Right lobe of liver (tissue), 6 donors: ENCODE measurements at regions not wholly inside any gene's neighbourhood (a gene's known extent, or its start where the extent isn't known, plus 50 kb on each side); places are given as distances from the start of the nearest gene placed in this dataset.

Source experiments
- ATAC-seq, 4 donors: fragments of 200-7000 bp; cut with Tn5 transposase; one replicate each; pipeline ENCODE4 v1.9.1; 2020; ENCODE audit warnings: mild to moderate bottlenecking in 4 of 4, moderate library complexity in 4 of 4
- DNase-seq, 3 donors: peaks; one replicate each; pipeline ENCODE4 v3.0.0-alpha.2; 2020
- H3K27ac ChIP-seq, 3 donors: fragments of 200-600 bp; one replicate each; pipeline ENCODE4 v1.8.0; 2022
- H3K27me3 ChIP-seq, 2 donors: fragments of 200-600 bp; one replicate each; pipeline ENCODE4 v1.8.0; 2022
- H3K36me3 ChIP-seq, 4 donors: fragments of 200-600 bp; sonication (generic) in 1 of 4; one replicate each; pipeline versions ENCODE4 v1.5.1 to v1.8.0; 2017 to 2022; ENCODE audit warnings: control low read depth in 1 of 4
- H3K4me1 ChIP-seq, 4 donors: fragments of 200-600 bp; sonication (generic) in 1 of 4; one replicate each; pipeline versions ENCODE4 v1.5.1 to v1.8.0; 2017 to 2022; ENCODE audit warnings: control low read depth in 1 of 4
- H3K4me3 ChIP-seq, 3 donors: fragments of 200-600 bp; one replicate each; pipeline ENCODE4 v1.8.0; 2022
- H3K9me3 ChIP-seq, 4 donors: fragments of 200-600 bp; sonication (generic) in 1 of 4; one replicate each; pipeline versions ENCODE4 v1.5.1 to v1.8.0; 2017 to 2022; ENCODE audit warnings: control low read depth in 1 of 4
- POLR2A ChIP-seq: fragments of 450-650 bp; IDR thresholded peaks from one replicate; pipeline ENCODE4 v1.6.1; 2017; ENCODE audit warnings: antibody characterized with exemption, mild to moderate bottlenecking
- WGBS: methylation state at CpG from one replicate; pipeline ENCODE4 v1.1.6; 2018; ENCODE audit warnings: low coverage, low lambda C conversion rate; ENCODE audit not compliant: insufficient coverage; ENCODE audit errors: missing lambda C conversion rate; 5-methylcytosine and 5-hydroxymethylcytosine counted together
- intact Hi-C, 2 donors: fragments of 100-400 bp; cut with DNase I; formaldehyde crosslinking; loops; one replicate each; pipeline versions ENCODE4 v1.11.2 to v1.14.1; 2022
- TF ChIP-seq, protein P1 (sequence below), 4 donors: fragments of 200-600 bp in 3 of 4; fragments of 450-650 bp in 1 of 4; IDR thresholded peaks; one replicate each; pipeline versions ENCODE4 v1.5.1 to v1.8.0; 2016 to 2022; ENCODE audit warnings: antibody characterized with exemption in 4 of 4, mild to moderate bottlenecking in 2 of 4
- donor health status: DM: no; HTN: yes; CAD: no.
- donor health status: DM: no; HTN: no; CAD: no.
- donor health status: DM: no; HTN: no; CAD: no.
- donor health status: DM: no; HTN: yes; CAD: no.
- donor health status: DM: no; HTN: yes; CAD: no.

DNA sequence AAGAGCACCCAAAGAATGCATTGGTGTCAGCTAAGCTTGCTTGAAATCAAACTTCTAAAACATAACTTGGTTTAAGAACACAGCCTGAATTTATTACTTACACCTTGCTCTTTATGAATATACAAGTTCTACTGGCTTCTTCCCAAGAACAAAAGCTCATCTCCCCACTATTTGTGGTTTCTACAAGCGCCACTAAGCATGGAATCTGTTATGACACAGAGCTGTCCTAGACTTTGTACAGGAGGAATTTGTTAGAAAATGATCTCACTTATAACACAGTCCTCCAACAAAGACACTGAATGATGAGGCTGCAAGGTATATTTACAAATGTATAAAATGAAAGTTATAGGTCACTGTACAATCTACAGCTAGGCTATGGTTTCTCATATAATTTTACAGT is 452.1 kb downstream of the BCAT1 start:
- WGBS = 41% methylated on average over 1 of the region's 1 CpG
- Histone ChIP-seq H3K4me1 (peaks cover 0 to 32% (median 11%) of the 10 kb centered on the region in 4 donors), H3K27ac (peak overlapping the region; percentile 35 to 59 (median 40)), H3K27me3 (no peaks in the 10 kb centered on the region), H3K9me3 (no peaks in the 10 kb centered on the region), H3K4me3 (peak overlapping the region in 1 of 3 donors; percentile 4), H3K36me3 (no peaks in the 10 kb centered on the region)
- intact Hi-C loops = no loop called here
- TF ChIP-seq, protein P1, sequence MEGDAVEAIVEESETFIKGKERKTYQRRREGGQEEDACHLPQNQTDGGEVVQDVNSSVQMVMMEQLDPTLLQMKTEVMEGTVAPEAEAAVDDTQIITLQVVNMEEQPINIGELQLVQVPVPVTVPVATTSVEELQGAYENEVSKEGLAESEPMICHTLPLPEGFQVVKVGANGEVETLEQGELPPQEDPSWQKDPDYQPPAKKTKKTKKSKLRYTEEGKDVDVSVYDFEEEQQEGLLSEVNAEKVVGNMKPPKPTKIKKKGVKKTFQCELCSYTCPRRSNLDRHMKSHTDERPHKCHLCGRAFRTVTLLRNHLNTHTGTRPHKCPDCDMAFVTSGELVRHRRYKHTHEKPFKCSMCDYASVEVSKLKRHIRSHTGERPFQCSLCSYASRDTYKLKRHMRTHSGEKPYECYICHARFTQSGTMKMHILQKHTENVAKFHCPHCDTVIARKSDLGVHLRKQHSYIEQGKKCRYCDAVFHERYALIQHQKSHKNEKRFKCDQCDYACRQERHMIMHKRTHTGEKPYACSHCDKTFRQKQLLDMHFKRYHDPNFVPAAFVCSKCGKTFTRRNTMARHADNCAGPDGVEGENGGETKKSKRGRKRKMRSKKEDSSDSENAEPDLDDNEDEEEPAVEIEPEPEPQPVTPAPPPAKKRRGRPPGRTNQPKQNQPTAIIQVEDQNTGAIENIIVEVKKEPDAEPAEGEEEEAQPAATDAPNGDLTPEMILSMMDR (IDR thresholded peaks at IDR 0.05) = no peak
- no peak for TF ChIP-seq POLR2A
- DNase-seq (no peak), ATAC-seq (peak; percentile 54 to 73 (median 69))

GRCh38 chr12:24494401-24494800 is 454.5 kb downstream of the BCAT1 start:
- Histone ChIP-seq H3K4me3 (no peak overlapping the region), H3K27me3 (no peaks in the 10 kb centered on the region), H3K36me3 (no peaks in the 10 kb centered on the region), H3K9me3 (no peaks in the 10 kb centered on the region), H3K27ac (no peak overlapping the region), H3K4me1 (peaks cover 0 to 23% (median 5%) of the 10 kb centered on the region in 4 donors)
- DNase-seq (no peak), ATAC-seq (no peak)
- 57% methylated on average over 2 of the region's 2 CpGs for WGBS
- intact Hi-C loops = no loop called here
- TF ChIP-seq POLR2A = no peak
- TF ChIP-seq, protein P1 (IDR thresholded peaks at IDR 0.05) = no peak

- no peak for DNase-seq
- H3K4me1 ChIP-seq = peaks cover 0 to 27% (median 6%) of the 10 kb centered on the region in 4 donors
- 13% methylated on average over 2 of the region's 2 CpGs for WGBS
- H3K36me3 ChIP-seq = no peaks in the 10 kb centered on the region
- H3K4me3 ChIP-seq = peak overlapping the region in 1 of 3 donors; percentile 1
- no peaks in the 10 kb centered on the region for H3K27me3 ChIP-seq
- H3K9me3 ChIP-seq = no peaks in the 10 kb centered on the region
- peak; percentile 61 to 83 (median 67) for ATAC-seq
- TF ChIP-seq POLR2A = peak; percentile 12
- TF ChIP-seq, protein P1 (IDR thresholded peaks at IDR 0.05) = no peak
- H3K27ac ChIP-seq = peak overlapping the region; percentile 0 to 84 (median 38)
- intact Hi-C loops = no loop called here
These were observed 456.9 kb downstream of the BCAT1 start for GRCh38 chr12:24491968-24492367.

GRCh38 chr12:24489939-24490338 is 459.0 kb downstream of the BCAT1 start:
- no peaks in the 10 kb centered on the region for H3K9me3 ChIP-seq
- no peak overlapping the region for H3K4me3 ChIP-seq
- WGBS = 72% methylated on average over 3 of the region's 3 CpGs
- H3K36me3 ChIP-seq = no peaks in the 10 kb centered on the region
- no peak for ATAC-seq
- no peak for DNase-seq
- intact Hi-C loops = no loop called here
- no peaks in the 10 kb centered on the region for H3K27me3 ChIP-seq
- H3K4me1 ChIP-seq = peaks cover 0 to 27% (median 6%) of the 10 kb centered on the region in 4 donors
- TF ChIP-seq, protein P1 (IDR thresholded peaks at IDR 0.05) = no peak
- TF ChIP-seq POLR2A = no peak
- no peak overlapping the region for H3K27ac ChIP-seq
